Adipose tissue (tissue), 3 donors: ENCODE measurements at regions not wholly inside any gene's neighbourhood (a gene's known extent, or its start where the extent isn't known, plus 50 kb on each side); places are given as distances from the start of the nearest gene placed in this dataset.

ENCODE experiments used
- H3K27ac ChIP-seq: one replicate; pipeline ENCODE4 v1.5.1; 2013; ENCODE audit warnings: low read depth, low read length
- WGBS, 3 donors: extraction: QIAGEN DNeasy Blood & Tissue Kit; methylation state at CpG; one replicate each; pipeline ENCODE4 v1.1.7; 2013; 5-methylcytosine and 5-hydroxymethylcytosine counted together
- donor health status: healthy with polysubstance abuse.
- donor health status: Bipolar disorder and iron deficiency.
- donor health status: healthy.

DNA sequence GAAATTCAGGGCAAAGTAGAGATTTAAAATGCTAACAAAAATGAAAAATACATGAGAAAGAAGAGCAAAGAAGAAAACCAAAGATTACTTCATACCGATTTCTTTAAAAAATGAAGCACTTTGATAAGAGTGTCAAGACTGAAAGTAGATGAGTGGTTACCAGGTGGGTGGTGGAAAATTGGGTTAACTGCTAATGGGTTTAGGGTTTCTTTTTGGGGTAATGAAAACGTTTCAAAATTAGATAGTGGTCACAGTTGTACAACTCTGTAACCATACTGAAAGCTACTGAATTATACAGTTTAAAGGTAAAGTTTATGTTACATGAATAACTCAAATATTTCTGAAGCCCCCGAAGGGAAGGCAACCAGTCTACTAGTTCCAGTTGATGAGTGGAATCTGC lies 179.4 kb downstream of the NDFIP2 start:
- H3K27ac ChIP-seq, result no peak overlapping the region
- 76 to 83% (median 79%) methylated on average over 3 of the region's 3 CpGs for WGBS, 3 donors

DNA sequence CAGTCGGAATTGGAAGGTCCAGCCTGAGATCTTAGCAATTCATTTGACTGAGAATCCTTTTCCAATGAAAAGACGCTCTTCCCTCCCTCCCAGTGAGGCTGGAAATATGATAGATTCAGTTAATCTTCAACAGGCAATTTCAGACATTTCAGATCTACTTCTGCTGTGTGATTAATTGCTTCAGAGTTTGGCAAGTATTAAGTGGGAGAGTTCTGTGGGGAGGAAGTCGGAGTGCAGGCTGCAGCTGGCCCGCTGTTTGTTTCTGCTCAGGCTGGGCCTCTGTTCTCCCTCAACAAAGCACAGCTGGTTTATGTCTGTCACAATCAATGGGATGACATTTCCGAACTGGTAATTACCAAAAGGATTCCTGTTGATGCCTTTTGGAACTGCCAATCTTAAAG lies 178.2 kb downstream of the NDFIP2 start:
- H3K27ac ChIP-seq, result no peak overlapping the region
- 29 to 42% (median 31%) methylated on average over 5 of the region's 5 CpGs for WGBS, 3 donors

DNA sequence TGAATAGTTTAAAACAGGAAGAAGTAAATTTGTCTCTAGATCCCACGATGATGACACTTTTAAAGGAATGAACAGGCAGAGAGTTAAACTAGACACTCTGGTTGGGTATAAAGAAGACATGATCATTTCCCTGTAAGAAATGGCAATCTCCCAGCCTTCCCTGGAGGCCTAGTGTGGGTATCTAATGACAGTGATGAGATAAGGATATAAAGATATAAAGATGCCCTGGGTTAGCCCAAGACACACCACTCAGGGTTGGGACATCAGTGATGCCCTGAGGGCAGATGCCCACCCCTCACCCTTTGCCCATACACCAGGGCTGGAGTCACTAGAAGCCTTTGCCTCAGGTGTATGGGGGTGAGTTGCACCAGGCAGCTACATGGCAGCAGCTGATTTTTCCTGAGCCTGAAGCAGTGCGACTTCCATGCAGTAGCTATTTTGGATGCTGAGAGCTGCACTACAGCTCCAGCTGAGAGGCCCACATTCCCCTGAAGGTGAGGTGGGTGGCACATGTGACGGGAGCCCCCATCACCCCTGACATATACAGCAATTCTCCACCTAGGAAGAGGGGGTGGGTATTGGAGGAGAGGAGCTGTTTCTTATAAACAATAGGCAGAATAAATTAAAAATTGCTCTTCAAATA lies 177.5 kb downstream of the NDFIP2 start:
- no peak overlapping the region for H3K27ac ChIP-seq
- 63 to 79% (median 72%) methylated on average over 3 of the region's 3 CpGs for WGBS, 3 donors

DNA sequence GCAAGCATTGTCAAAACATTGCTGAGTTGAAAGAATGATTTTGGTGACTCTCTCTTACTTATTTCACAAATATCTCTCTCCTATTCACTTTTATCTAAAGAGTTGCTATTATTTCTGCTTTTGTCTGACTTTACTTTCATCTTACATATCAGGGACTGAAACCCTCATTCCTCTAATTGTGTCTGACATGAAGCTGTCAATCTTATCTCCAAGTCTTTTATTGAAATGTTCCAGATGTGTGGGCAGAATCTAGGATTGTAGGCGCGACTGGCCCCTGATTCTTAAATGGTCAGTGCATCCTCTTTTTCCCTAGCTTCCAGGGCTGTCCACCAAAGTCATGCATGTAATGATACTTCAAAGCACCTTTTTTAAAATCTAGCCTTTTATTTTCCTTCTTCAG lies 174.6 kb downstream of the NDFIP2 start:
- H3K27ac ChIP-seq, result no peak overlapping the region
- 90 to 94% (median 93%) methylated on average over 2 of the region's 2 CpGs for WGBS, 3 donors

DNA sequence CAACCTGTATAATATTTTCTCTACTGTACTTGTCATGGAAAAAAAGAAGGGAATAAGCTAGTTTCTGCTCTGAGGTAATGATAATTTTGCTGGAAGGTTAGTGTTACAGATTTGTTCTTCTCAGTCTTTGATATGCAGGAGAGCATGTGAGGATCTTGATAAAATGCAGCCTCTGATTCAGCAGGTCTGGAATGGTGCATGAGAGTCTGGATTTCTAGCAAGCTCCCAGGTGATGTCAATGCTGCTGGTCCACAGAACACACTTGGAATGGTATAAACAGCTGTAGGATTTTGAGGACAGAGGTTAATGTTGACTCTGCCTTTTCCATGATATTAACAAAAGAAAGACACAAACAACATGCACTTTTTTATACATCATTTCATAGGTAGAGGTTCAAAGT lies 173.6 kb downstream of the NDFIP2 start:
- no peak overlapping the region for H3K27ac ChIP-seq

DNA sequence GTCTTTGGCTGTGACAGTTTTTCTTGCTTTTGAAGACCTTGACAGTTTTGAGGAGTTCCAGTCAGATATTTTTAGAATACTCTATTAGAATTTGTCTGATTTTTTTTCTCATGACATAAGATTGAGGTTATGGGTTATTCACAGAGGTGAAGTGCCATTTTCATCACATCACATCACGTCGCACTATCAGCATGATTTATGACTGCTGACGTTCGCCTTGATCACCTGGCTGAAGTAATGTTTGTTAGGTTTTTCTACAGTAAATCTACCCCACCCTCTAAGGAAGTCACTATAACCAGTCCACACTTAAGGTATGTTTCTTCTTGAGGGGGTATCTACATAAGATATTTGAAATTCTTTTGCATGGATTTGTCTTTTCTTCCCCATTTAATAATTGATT lies 169.7 kb downstream of the NDFIP2 start:
- WGBS, 3 donors, result 71 to 93% (median 83%) methylated on average over 4 of the region's 4 CpGs
- no peak overlapping the region for H3K27ac ChIP-seq

DNA sequence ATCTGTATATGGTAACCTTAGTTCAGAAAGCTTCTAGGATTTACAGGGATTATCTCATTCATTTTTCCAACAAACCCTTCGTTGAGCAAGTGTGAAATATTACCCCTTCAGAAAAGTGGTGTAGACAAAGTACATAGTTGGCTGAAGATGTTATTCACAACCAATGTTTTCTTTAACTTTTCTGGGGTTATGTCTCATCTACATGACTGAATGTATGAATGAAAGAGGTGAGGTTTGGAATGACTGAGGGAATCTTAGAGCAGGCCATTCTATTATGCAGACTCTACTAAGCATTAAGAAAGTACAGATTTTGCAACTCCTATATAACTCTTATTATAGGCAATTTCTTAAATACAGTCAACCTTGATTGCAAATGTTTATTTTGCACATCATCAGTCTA lies 167.2 kb downstream of the NDFIP2 start:
- 90 to 92% (median 91%) methylated on average over 1 of the region's 1 CpG for WGBS, 3 donors
- no peak overlapping the region for H3K27ac ChIP-seq

DNA sequence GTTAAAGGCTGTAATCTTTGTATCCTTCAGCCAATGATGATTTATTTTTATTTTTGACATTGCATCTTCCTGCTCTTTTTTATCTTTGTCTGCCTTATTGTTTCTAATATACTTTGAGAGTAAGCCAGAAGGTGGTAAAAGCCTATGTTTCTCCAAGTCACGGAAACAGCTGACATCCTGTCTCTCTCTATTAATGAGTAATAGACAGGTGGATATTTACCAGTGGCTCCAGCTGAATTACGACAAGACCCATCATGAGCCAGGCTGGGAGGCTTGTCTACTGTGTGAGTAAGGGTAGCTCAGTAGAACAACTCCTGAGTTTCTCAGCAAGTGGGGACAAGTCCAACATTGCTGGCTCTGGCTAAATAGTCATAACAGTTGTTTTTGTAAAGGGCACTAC lies 166.6 kb downstream of the NDFIP2 start:
- 30 to 62% (median 52%) methylated on average over 2 of the region's 2 CpGs for WGBS, 3 donors

DNA sequence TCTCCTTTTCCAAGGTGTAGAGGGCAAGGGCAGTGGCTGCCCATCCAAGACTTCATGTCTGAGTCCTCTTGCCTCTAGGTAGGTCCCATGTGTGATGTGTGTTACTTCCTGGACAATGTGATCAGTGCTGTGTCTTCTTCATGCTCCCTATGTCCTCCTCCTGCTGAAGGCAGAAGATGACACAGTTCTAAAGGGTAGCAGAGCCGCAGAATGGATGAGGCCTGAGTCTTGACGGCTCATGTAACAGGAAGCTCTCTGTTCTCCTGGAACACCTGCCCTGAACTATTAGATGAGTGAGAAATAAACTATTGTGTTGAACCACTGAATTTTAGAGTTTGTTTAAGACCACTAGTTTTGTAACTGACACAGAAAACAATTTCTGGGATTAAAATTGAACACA lies 165.9 kb downstream of the NDFIP2 start:
- WGBS, 3 donors, result 74 to 92% (median 80%) methylated on average over 2 of the region's 2 CpGs
- no peak overlapping the region for H3K27ac ChIP-seq

More for the DNA sequence above, 166.6 kb downstream of the NDFIP2 start:
- no peak overlapping the region for H3K27ac ChIP-seq

DNA sequence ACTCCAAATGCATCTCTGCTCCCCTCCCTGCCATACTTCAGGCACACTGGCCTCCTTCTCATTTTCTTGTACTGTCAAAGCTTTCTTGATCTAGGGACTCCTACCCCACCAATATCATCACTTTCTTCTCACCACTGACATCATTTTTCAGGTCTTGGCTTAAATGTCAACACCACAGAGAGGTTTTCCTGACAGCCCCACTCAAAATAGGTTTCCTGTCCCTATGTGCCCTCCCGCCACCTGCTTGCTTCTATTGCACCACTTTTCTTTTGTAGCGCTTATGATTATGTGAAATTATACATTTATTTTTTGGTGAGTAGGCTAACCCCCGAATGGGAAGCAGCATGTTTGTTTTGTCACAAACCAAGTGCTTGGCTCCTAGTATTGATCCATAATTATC lies 164.6 kb downstream of the NDFIP2 start:
- 73 to 85% (median 81%) methylated on average over 3 of the region's 3 CpGs for WGBS, 3 donors
- no peak overlapping the region for H3K27ac ChIP-seq

DNA sequence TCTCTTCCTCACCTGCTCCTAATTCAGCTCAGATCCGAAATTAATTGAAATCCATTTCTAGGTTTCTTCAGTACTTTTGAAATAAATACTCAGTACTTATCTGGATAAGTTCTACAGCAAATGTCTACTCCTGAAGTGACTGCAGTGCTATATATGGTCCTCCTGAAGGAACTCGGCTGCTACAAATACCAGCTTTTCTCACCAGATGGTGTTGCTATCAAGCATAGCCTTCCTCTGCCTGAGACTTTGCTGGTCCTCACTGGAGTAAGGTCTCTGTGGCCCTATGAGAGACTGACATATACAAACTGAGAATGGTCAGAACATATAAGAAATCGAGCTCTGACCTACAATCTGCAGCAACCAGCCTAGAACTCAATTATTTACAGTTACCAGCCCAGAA lies 161.6 kb downstream of the NDFIP2 start:
- H3K27ac ChIP-seq, result no peak overlapping the region
- WGBS, 3 donors, result 79 to 87% (median 83%) methylated on average over 3 of the region's 3 CpGs

DNA sequence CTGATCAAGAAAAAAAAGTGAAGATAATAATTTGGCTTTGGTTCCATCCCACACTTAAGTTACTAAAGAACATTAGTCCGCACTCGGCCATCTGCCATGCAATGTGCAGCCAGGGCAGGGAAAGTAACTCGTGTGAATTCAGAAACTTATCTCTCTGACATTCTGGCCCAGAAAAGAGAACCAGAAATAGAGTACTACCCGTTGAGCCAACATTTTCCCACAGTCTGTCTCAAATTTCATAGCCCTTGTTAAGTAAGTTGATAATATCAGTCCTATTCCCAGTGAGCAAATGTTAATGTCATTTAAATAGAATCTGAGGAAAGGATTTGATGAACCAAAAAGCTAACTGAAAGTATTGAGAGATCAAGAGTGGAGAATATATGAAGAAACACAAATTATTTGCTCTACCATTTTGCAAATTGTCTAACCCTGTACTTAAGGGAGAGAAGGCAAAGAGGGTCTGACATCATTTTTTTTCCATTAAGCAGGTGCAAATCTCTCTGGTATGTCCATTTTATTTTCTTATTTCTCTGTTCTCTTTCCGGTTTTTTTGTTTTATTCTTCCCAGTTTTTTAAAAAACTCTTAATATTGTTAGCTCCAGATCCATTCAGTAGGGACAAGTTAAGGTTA lies 156.3 kb downstream of the NDFIP2 start:
- no peak overlapping the region for H3K27ac ChIP-seq
- WGBS, 3 donors, result 34 to 46% (median 38%) methylated on average over 5 of the region's 5 CpGs

DNA sequence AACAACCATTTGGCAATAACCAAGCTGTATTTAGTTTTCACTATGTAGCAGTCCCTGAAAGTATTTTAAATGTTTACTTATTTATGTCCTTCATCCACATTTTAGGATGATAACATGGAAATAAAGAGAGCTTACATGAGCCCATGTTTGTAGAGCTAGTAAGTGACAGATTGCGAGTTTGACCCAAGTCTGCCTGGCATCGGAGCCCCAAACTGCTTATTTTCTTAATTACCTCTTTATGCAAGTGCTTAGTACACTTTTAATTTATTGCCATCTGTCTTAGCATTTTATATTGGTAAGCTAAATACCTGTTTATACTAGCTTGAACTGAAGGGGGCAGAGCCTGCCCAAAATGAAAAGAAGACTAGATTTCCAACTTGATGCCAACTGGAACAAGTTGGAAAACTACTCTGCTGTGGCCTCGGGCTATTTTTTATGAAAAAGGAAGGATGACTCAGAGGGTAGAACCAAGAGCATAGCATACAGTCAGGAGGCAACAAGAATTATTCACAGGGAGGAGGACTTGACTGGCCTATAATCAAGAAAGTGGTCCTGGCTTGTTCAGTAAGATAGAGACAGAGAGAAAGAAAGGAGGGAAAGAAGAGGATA lies 150.2 kb downstream of the NDFIP2 start:
- WGBS, 3 donors, result 61 to 69% (median 62%) methylated on average over 3 of the region's 3 CpGs

DNA sequence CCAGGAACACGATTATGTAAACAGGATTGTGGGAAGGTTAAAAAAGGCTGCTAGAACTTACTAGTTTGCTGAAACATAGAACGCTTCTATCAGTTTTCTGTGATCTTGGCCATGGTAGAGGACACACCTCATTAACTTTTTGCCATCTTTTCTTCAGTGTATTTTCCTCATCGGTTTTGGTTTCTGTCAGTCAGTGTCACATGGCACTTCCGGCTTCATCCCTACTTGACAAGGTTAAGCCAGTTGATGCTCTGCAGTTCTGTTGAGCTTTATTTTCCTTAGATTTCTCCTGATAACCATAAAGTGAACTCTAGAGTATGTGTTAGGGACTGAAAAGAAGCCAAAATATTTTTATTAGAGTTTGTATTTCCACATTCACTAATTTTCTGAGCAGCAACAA lies 147.5 kb downstream of the NDFIP2 start:
- WGBS, 3 donors, result 48 to 67% (median 57%) methylated on average over 4 of the region's 4 CpGs
- H3K27ac ChIP-seq, result no peak overlapping the region

More for the DNA sequence above, 150.2 kb downstream of the NDFIP2 start:
- H3K27ac ChIP-seq, result no peak overlapping the region

DNA sequence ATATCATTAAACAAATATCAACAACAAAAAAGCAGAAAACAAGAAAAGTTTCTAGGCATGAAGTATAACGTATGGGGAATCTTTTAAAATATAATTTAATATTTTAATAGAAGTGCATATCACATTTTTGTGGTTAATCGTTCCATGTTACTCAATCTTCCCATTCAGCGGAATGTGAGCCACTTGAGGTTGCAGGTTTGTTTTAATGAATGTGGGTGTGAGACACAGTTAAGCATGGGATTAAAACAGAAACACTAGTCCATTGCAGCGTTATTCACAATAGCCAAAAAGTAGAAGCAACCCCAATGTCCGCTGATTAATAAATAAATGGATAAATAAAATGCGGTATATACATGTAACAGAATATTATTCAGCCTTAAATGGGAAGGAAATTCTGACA lies 146.0 kb downstream of the NDFIP2 start:
- 87 to 94% (median 89%) methylated on average over 6 of the region's 6 CpGs for WGBS, 3 donors
- H3K27ac ChIP-seq, result no peak overlapping the region

DNA sequence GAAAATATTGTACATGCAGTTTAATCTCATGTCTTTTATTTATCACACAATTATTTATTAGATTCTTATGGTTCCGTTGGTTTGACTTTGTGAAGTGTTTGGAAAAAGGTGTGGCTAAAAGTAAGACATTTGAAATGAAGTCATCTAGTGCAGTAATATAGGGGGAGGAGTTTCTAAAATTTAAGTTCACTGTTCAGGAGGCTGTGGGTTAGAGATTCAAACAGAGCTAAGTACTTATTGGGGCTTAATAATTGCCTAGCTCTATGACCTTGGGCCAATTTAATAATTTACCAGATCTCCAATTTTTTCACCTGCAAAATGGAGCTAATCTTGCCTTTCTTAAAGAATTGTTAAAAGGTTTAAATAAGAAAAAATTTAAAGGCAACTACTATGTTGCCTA lies 144.6 kb downstream of the NDFIP2 start:
- no peak overlapping the region for H3K27ac ChIP-seq
- 44 to 92% (median 82%) methylated on average over 1 of the region's 1 CpG for WGBS, 3 donors

DNA sequence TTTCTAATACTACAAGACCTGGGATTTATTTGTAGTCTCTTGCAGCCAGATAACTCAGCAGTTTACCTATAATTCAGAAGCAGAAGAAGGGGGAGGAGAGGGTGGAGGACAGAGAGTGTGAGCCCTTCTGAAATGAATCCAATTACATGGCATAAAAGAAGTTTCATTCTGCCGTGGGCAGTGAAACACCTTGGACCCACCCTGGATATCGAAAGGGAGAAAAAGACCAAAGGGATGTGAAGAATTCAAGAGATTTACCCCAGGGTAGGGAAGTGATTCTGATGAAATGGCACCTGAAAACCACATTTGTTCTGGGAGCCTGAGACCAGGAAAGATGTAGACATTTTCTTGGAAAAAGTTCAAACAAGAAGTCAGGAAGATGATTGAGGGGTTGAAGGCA lies 140.9 kb downstream of the NDFIP2 start:
- WGBS, 3 donors, result 88 to 92% (median 92%) methylated on average over 2 of the region's 2 CpGs
- H3K27ac ChIP-seq, result no peak overlapping the region

DNA sequence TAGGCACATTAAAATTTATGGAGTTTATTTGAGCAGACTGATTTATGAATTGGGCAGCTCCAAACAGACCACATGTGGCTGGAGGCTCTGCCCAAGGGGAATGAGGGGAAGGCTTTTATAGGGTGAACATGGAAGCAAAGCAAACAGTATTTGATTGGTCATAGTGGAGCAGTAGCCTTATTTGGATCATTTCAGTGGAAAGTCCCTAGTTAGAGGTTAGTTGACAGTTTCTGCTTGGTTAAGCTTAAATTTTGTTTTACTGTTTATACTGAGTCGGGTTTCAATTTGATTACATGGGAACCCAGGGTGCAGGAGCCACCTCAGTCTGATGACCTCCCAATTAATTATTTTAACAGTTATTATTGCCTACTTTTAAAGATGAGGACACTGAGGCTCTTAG lies 140.5 kb downstream of the NDFIP2 start:
- H3K27ac ChIP-seq, result no peak overlapping the region
- 77 to 89% (median 86%) methylated on average over 1 of the region's 1 CpG for WGBS, 3 donors

DNA sequence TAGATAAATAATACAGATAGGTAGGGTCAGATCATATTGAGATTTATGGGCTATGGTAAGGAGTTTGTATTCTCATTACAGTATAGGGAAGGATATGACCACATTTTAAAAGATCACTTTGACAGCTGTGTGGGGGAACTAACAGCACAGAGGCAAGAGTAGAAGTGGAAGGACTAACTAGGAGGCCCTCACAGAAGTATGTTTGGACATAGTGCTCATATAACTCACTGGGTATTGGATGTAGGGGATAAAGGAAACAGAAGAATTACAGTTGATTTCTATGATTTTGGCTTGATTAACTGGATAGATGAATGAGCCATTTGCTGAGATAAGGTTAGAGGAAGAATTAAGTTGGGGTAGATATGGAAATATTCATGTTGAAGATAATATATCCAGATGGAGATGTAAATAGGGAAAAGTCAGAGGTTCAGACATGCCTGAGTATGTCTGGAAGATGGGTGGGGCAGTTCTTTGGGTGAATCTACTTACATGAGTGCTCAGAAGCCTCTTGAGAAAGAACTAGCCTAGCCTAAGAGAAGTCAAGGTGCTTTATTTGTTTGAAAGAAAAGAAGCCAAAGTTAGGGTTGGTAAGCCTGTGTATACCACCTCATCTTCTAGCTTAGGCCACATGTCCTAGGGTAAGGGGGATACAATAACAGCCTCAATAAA lies 133.4 kb downstream of the NDFIP2 start:
- H3K27ac ChIP-seq, result no peak overlapping the region

DNA sequence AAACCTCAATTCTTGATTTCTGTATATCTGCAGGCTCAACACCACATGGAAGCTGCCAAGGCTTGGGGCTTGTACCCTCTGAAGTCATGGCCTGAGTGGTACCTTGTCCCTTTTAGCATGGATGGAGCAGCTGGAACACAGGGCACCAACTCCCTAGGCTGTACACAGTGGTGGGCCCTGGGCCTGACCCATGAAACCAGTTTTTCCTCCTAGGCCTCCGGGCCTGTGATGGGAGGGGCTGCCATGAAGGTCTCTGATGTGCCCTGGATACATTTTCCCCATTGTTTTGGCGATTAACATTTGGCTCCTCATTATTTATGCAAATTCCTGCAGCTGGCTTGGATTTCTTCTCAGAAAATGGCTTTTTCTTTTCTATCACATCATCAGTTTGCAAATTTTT lies 131.6 kb downstream of the NDFIP2 start:
- no peak overlapping the region for H3K27ac ChIP-seq

More for the DNA sequence above, 131.6 kb downstream of the NDFIP2 start:
- WGBS, 3 donors, result 69 to 85% (median 83%) methylated on average over 2 of the region's 2 CpGs
